ENCODE measurements at regions not wholly inside any gene's neighbourhood (a gene's known extent, or its start where the extent isn't known, plus 50 kb on each side); places are given as distances from the start of the nearest gene placed in this dataset.
"Not testable (repeated sequence)": the region's sequence is repeated elsewhere in the genome, so short reads cannot be mapped to it uniquely, and the experiment has no call there.

DNA sequence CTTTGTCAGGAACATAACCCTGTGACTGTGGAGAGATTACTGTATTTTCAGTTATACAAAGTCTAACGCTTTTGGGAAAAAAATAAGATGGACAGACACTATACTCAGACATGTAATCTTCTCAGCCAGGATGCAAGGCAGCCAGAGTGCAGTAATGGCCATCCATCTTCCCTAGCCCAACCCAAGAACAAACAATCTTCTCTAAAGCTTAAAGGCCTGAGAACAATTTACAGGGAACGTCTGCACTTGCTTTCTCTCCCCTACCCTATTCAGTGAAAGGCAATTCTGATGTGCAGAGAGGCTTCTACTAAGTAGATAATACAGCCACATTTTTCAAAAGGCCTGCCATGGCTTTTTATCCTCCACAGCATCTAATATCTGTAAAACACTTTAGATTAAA is 471.3 kb downstream of the FGF13 start:
- TF ChIP-seq, protein P1, sequence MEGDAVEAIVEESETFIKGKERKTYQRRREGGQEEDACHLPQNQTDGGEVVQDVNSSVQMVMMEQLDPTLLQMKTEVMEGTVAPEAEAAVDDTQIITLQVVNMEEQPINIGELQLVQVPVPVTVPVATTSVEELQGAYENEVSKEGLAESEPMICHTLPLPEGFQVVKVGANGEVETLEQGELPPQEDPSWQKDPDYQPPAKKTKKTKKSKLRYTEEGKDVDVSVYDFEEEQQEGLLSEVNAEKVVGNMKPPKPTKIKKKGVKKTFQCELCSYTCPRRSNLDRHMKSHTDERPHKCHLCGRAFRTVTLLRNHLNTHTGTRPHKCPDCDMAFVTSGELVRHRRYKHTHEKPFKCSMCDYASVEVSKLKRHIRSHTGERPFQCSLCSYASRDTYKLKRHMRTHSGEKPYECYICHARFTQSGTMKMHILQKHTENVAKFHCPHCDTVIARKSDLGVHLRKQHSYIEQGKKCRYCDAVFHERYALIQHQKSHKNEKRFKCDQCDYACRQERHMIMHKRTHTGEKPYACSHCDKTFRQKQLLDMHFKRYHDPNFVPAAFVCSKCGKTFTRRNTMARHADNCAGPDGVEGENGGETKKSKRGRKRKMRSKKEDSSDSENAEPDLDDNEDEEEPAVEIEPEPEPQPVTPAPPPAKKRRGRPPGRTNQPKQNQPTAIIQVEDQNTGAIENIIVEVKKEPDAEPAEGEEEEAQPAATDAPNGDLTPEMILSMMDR (IDR thresholded peaks at IDR 0.05; ENCODE audit: borderline replicate concordance, control extremely low read depth, extremely low read depth, insufficient read depth, missing control alignments), result no peak
- in situ Hi-C loops (cut with MboI; ENCODE audit: low sequenced_read_pairs, unreplicated experiment), result no loop called here
- no peak for DNase-seq (ENCODE audit: low spot score)

DNA sequence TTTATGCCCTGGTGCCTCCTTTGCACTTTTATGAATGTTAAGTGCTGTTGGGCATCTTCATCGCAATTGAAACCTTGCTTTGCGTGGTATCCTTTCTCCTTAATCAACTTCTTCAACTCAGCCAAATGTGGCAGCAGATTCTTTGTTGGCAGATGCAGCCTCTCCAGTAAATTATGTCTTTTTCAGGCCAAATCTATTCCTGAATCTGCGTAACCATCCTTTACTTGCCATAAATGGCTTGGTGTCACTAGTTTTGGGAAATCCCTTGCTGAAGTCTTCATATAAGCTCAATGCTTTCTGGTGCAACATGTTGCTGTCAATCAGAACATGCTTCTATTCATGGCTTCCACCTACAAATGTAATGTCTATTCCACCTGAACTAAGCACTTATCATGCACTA is 457.5 kb downstream of the FGF13 start:
- DNase-seq (ENCODE audit: low spot score), result no peak
- in situ Hi-C loops (cut with MboI; ENCODE audit: low sequenced_read_pairs, unreplicated experiment), result no loop called here
- TF ChIP-seq, protein P1 (IDR thresholded peaks at IDR 0.05; ENCODE audit: borderline replicate concordance, control extremely low read depth, extremely low read depth, insufficient read depth, missing control alignments), result no peak

DNA sequence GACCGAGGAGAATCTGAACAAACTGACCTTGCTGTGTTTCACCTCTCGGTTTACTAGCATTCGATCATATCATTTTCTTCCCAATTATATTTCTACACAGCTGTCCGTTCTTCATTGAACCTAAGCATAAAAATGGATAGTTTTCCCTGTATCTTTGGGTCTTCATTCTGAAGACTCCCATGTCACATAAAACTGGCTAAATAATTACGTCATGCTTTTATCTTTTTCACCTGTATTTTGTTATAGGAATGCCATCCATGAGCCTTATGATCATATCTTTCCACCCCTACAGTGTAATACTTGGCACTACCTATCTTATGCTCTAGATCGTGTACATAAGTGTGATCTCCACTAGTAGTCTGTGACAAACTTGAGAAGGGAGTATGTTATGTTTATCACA is 456.1 kb downstream of the FGF13 start:
- no peak for DNase-seq (ENCODE audit: low spot score)
- TF ChIP-seq, protein P1 (IDR thresholded peaks at IDR 0.05; ENCODE audit: borderline replicate concordance, control extremely low read depth, extremely low read depth, insufficient read depth, missing control alignments), result no peak
- in situ Hi-C loops (cut with MboI; ENCODE audit: low sequenced_read_pairs, unreplicated experiment), result no loop called here

DNA sequence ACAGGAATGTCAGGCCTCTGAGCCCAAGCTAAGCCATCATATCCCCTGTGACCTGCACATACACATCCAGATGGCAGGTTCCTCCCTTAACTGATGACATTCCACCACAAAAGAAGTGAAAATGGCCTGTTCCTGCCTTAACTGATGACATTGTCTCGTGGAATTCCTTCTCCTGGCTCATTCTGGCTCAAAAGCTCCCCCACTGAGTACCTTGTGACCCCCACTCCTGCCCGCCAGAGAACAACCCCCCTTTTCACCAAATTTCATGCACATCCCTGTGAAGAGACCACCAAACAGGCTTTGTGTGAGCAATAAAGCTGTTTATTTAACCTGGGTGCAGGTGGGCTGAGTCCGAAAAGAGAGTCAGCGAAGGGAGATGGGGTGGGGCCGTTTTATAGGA is 447.4 kb downstream of the FGF13 start:
- DNase-seq (ENCODE audit: low spot score); in situ Hi-C loops (cut with MboI; ENCODE audit: low sequenced_read_pairs, unreplicated experiment): not testable (repeated sequence)

DNA sequence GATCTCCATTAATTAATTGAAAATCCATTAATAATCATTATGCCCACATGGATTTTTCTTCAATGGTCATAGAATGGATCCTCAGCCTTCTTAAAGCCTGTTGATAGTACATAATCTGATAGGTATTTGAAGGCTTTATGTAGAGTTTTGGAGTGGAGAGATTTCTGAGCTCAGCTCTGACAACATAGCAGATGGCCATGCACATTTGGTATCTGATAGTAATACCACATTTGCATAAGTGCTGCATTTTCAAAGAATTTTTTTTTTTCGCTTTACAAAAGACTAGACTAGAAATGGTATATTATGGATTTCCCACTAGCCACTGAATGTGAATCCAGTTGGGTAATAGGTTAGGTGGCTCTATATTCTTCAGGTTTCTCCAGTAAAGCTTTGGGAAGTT is 440.6 kb downstream of the FGF13 start:
- DNase-seq (ENCODE audit: low spot score), result no peak
- TF ChIP-seq, protein P1 (IDR thresholded peaks at IDR 0.05; ENCODE audit: borderline replicate concordance, control extremely low read depth, extremely low read depth, insufficient read depth, missing control alignments), result no peak
- in situ Hi-C loops (cut with MboI; ENCODE audit: low sequenced_read_pairs, unreplicated experiment), result no loop called here

DNA sequence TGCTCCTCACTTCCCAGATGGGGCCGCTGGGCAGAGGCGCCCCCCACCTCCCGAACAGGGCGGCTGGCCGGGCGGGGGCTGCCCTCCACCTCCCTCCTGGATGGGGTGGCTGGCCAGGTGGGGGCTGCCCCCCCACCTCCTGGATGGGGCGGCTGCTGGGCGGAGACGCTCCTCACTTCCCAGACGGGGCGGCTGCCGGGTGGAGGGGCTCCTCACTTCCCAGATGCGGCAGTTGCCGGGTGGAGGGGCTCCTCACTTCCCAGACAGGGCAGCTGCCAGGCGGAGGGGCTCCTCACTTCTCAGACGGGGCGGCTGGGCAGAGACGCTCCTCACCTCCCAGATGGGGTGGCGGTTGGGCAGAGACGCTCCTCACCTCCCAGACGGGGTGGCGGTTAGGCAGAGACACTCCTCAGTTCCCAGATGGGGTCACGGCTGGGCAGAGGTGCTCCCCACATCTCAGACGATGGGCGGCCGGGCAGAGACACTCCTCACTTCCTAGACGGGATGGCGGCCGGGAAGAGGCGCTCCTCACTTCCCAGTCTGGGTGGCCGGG is 428.8 kb downstream of the FGF13 start:
- DNase-seq (ENCODE audit: low spot score); in situ Hi-C loops (cut with MboI; ENCODE audit: low sequenced_read_pairs, unreplicated experiment): not testable (repeated sequence)

DNA sequence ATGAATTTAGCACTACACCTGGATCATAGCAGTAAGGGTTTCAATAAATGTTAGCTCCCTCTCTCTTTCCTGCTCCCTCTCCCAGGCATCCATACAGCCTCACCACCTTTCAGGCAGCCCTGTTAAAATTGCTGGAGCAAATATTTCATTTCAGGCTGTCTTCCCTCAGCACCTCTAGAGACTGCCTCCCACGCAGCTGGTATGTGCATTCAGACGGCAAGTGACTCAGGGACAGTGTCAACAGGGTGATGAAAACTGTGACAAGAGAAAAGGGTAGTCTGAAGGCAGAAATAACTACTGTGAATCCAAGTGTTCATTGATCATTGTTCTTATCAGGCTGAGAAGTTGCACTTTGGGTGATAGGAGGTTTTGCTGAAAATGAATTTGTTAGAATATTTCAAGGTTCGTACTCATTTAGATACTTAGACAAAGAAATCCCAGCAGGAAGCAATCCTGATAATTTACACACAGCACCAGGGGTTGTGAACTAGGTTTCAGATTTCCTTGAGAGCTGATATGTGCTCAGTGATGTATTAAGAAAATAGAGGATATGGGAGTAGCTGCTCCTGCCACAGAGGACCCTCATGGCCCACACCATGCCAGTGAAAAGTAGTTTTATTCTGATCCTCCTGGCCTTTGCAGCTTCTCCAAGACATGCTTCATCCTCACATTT is 424.2 kb downstream of the FGF13 start:
- TF ChIP-seq, protein P1 (IDR thresholded peaks at IDR 0.05; ENCODE audit: borderline replicate concordance, control extremely low read depth, extremely low read depth, insufficient read depth, missing control alignments), result no peak
- in situ Hi-C loops (cut with MboI; ENCODE audit: low sequenced_read_pairs, unreplicated experiment), result no loop called here
- no peak for DNase-seq (ENCODE audit: low spot score)

DNA sequence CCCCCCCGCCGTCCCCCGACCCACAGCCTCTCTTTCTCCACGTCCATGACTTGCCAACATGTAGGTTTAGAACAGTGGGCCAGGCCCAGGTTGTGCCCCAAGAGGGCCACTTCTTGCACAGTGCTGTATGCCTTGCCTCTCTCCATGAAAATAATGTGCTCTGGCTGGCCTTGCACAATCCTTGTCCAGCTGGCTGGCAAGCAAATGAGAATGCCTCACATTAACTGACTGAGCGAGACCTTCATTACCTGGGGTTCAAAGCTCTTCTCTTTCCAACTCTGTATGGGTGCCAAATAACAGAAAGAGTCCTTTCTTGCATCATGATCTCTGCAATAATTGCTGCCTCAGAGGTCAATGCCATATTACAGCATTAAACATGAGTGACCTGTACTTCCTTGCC is 416.6 kb downstream of the FGF13 start:
- TF ChIP-seq, protein P1 (IDR thresholded peaks at IDR 0.05; ENCODE audit: borderline replicate concordance, control extremely low read depth, extremely low read depth, insufficient read depth, missing control alignments), result no peak
- in situ Hi-C loops (cut with MboI; ENCODE audit: low sequenced_read_pairs, unreplicated experiment), result no loop called here
- no peak for DNase-seq (ENCODE audit: low spot score)
